HG02852 (cell line): ENCODE measurements at regions not wholly inside any gene's neighbourhood (a gene's known extent, or its start where the extent isn't known, plus 50 kb on each side); places are given as distances from the start of the nearest gene placed in this dataset.
"Not testable (repeated sequence)": the region's sequence is repeated elsewhere in the genome, so short reads cannot be mapped to it uniquely, and the experiment has no call there.

Source experiments
- ATAC-seq: cut with Tn5 transposase; IDR thresholded peaks from one replicate; pipeline ENCODE4 v1.9.1; 2021; ENCODE audit warnings: mild to moderate bottlenecking, moderate library complexity; ENCODE audit not compliant: unreplicated experiment

GRCh38 chr1:118479351-118479750 lies 294.3 kb upstream of the SPAG17 start:
- no peak for ATAC-seq

- no peak for ATAC-seq
Measured at GRCh38 chr1:118473825-118474224, 288.8 kb upstream of the SPAG17 start.

- ATAC-seq, result not testable (repeated sequence)
Measured at GRCh38 chr1:118464460-118464859, 279.4 kb upstream of the SPAG17 start.

- no peak for ATAC-seq
Measured at GRCh38 chr1:118461154-118461553, 276.1 kb upstream of the SPAG17 start.

- ATAC-seq, result no peak
Measured at GRCh38 chr1:118459871-118460270, 274.8 kb upstream of the SPAG17 start.

- ATAC-seq, result not testable (repeated sequence)
Measured at GRCh38 chr1:118453856-118454255, 268.8 kb upstream of the SPAG17 start.

- no peak for ATAC-seq
Measured at GRCh38 chr1:118445156-118445555, 260.1 kb upstream of the SPAG17 start.

- ATAC-seq, result no peak
Measured at GRCh38 chr1:118442214-118442613, 257.2 kb upstream of the SPAG17 start.

GRCh38 chr1:118437664-118438063 lies 252.6 kb upstream of the SPAG17 start:
- no peak for ATAC-seq

- no peak for ATAC-seq
Measured at GRCh38 chr1:118429856-118430255, 244.8 kb upstream of the SPAG17 start.

GRCh38 chr1:118421868-118422350 lies 236.9 kb upstream of the SPAG17 start:
- ATAC-seq, result no peak

GRCh38 chr1:118404024-118404423 lies 219.0 kb upstream of the SPAG17 start:
- ATAC-seq, result no peak

- ATAC-seq, result no peak
Measured at GRCh38 chr1:118397496-118397859, 212.4 kb upstream of the SPAG17 start.

- no peak for ATAC-seq
Measured at GRCh38 chr1:118396829-118397495, 211.9 kb upstream of the SPAG17 start.

GRCh38 chr1:118396279-118396678 lies 211.3 kb upstream of the SPAG17 start:
- no peak for ATAC-seq

GRCh38 chr1:118395430-118395991 lies 210.5 kb upstream of the SPAG17 start:
- ATAC-seq, result no peak

GRCh38 chr1:118390955-118391354 lies 205.9 kb upstream of the SPAG17 start:
- ATAC-seq, result no peak

- ATAC-seq, result no peak
Measured at GRCh38 chr1:118388301-118388959, 203.4 kb upstream of the SPAG17 start.

GRCh38 chr1:118381197-118381869 lies 196.3 kb upstream of the SPAG17 start:
- ATAC-seq, result no peak

- not testable (repeated sequence) for ATAC-seq
Measured at GRCh38 chr1:118377183-118377582, 192.2 kb upstream of the SPAG17 start.

- no peak for ATAC-seq
Measured at GRCh38 chr1:118371612-118372011, 186.6 kb upstream of the SPAG17 start.

- no peak for ATAC-seq
Measured at GRCh38 chr1:118370861-118371260, 185.8 kb upstream of the SPAG17 start.
